Hindlimb muscle (tissue), 1 donor: ENCODE measurements at regions not wholly inside any gene's neighbourhood (a gene's known extent, or its start where the extent isn't known, plus 50 kb on each side); places are given as distances from the start of the nearest gene placed in this dataset.
"Not testable (repeated sequence)": the region's sequence is repeated elsewhere in the genome, so short reads cannot be mapped to it uniquely, and the experiment has no call there.

ENCODE experiments used
- DNase-seq: peaks from one replicate; pipeline ENCODE4 v3.0.0-alpha.2; 2013

DNA sequence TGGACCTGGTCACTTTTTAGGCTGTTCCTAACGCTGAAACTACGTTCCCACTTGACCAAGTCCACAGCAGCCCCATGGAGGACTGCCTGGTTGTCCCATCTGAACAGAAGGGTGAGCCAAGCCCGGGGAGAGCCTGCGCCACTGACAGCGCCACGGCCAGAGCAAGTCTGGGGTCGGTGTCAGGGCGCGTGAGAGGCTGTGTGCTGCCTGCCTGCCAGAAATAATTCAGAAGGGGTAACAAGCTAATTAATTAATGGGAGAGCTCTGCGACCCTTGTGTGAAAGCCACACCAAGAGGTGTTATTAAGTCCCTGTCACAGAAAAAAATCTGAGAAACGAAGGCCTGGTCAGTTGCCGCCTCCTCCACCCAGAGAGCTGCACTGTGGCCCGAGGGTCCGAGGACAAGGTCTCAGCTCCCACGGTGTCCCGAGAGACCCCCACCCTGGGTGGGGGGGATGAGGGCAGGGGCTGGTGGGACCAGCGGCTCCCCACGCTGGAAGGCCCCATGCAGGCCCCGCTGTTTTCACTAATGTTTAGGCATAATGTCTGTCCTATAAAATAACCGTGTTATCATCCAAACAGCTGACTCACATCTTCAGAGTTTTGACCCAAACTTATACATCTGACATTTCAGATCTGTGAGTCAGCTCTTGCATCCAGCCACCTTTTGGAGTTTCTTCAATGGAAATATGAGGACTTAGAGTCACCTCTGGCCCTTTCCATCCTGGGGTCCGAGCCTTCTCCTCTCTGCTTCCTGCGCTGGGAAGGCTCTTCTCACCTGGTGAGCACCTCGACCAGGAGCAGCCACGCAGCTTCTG, 58.5 kb downstream of the DLL1 start:
- no peak for DNase-seq

DNA sequence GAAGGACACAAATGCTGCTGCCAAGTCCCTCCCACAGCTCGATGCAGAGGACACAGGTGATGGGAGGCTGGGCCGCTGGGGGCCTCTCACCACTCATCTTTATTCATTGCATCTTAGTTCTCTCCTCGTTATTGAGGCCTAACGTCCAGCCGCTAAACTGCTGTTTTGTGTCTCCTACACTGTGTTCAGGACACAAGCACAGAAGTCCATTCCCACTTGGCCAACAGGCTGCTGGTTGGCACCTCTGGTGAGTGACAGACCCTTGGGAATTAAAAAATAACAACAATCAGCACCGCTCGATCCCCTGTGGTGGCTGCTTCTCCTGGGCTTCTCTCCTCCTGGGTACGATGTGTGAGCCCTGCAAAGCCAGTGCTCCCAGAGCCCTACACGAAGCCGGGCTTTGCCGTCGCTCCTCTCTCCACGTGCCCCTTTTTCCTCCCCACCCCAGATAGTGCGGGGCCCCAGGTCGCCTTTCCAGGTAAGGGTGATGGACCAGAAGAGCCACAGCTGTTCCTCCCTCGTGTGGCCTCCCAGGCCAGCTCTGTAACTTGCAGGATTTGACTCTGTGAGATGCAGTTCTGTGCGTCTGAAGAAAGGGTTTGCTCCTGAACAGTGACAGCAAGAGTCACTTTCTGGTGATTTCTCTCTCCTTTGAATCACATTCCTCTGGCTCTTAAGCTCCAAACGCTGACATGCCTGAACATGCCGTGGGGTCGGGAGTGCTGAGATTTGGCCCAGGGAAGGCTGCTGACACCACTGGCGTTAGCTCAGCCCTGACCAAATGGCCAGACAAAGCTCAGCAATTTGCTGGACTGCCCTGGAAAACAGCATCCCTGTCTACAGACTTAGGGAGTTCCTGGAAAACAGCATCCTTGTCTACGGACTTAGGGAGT, 59.3 kb downstream of the DLL1 start:
- DNase-seq, result no peak

DNA sequence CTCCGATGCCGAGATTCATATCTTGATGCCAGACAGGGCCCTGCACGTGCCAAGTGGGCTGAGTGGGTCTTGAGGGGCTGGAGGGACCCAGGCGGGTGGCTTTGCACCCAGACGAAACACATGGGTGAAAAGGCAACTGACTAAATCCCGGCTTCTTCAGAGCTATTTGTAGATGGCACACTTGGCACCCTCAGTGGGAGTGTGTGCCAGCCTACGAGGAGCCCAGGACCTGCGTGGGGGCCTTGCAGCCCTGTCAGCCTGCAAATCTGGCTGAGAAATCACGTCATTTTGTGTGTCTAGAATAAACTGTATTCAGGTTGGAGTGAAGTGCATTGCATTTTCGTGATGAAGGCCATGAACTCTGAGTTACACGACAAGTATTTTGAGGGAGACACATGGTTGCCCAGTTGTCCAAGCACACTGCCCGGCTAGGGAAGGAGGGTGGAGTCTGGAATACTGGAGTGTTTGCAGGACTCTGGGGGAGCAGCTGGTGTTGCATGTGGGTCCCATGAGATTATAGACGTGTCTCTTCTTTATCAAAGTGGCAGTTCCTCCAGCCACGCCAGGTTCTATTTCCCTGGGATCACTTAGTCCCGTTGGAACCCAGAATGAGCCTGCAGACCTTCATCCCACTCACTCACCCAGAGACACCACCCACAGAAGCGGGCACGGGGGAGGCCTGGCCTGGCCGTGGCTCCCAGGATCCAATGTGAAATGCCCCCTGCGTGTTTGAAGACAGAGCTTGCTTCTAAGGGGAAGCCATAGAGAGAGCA, 60.2 kb downstream of the DLL1 start:
- no peak for DNase-seq

DNA sequence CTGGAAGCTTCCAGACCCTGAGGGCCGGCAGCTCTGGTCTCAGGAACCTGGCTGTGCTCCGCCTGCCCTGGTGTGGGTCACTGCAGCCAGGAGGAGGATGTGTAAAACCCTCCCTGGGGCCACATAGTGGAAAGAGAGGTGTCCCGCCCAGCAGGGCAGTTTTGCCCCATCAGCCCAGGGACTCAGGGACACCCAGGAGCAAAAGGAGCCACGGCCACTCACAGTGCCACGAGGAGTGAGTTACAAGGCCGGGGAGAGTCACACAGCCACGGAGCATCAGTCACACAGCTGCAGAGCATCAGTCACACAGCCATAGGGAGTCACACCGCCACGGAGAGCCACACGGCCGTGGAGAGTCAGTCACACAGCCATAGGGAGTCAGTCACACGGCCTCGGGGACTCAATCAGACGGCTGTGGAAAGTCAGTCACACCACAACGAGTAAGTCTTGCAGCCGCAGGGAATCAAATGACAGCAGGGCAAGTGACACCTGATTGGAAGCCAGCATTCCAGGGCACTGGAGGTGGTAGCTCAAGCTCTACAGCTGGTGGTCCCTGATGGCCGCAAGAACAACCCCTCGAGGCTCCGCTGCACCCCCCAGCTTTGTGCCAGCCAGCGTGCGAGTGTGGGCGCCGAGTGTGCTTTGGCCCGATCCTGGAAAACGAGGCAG, 60.9 kb downstream of the DLL1 start:
- no peak for DNase-seq

DNA sequence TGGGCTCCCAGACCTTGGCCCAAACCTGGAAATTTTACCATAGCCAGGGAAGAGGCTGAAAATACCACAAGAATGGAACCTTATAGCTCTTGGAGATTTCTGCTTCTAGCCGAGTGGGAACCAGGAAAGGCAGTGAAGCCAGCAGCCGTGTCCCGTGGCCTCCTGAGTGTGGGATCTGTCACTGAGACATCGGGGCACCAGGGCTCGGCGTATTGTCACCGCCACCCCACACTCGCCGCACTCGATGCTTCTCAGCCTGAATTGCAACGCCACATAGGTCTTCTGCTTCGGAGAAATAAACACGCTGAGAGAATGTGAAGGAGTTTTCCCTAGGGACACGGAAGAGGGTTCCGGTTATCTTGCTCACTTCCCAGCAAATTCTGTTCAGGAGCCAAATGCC, 61.5 kb downstream of the DLL1 start:
- DNase-seq, result no peak

DNA sequence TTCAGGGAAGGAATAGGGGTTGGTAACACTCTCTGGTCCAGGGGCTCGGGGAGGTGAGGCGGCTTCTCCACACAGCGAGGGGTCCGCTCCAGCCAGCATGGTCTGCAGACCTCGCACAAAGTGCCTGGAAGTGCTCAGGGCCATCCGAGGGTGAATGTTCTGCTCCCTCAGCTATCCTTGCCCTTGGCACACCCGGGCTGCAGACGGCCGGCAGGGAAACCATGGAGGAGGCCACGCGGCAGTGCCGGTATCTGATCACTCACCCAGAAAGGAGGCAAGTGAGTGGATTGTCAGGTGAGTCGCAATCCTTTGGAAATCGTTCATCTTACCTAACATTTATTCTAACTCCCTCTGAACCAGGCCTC, 62.0 kb downstream of the DLL1 start:
- DNase-seq, result no peak

DNA sequence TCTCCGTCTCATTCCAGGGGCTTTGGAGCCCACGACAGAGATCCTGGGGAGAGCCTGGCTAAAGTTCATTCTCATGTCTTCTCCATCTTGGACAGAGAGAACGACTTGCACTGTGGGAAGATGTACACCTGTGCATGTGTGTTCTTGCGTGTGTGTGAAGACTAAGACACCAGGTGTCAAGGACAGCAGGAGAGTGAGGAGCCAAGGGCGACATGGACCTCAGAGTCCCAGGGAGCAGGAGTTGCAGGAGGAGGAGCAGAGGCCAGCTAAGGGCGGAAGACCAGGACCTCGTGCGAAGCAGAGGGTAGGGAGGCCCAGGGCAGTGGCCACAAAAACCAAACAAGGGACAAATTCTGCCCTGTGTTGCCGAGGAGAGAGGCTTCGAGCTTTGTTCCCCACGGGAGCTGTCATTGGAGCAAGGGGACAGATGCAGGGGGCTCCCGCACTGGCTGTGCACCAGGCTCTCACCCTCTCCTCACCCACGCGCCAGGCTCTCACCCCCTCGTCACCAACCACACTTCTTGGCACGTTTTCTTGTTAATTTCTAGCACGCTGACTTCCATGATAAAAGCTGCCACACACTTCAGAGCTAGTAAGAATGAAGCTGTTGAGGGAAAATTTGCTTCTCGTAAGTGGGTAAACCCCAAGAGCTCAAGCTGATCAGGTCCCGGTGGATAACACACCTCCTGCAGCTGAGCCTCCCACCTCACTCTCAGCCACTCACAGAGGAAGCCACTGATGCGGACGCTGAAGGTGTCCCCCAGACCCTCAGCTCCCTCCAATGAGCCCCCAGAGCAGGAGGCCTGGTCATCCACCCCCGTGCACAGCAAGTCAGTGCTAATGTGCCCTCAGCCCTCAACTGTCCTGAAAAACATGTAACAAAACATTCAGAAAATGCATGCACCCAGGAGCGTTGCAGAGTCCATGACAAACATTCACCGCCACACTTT, 62.6 kb downstream of the DLL1 start:
- DNase-seq, result no peak

DNA sequence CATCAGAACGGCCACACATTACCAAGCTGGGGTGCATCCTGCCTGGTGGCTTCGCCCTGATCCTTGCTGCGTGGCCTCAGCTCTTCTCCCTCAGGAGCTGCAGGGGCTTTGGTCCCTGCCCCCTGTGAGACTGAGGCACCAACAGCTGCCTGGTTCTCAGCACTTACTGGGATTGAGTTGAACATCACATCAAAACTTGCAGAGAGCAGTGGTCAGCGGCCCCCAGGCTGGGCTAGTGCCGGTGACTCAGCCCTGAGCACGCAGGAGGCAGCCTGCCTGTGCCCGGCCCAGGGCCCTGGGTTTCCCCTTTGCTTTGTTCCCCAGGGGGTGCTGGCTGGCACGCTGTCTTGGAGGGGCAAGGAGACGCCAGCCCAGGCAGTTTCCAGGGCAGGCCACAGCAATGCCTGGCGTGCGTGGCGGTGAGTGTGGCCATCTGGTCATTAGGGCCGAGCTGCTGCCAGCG, 63.3 kb downstream of the DLL1 start:
- DNase-seq, result no peak

DNA sequence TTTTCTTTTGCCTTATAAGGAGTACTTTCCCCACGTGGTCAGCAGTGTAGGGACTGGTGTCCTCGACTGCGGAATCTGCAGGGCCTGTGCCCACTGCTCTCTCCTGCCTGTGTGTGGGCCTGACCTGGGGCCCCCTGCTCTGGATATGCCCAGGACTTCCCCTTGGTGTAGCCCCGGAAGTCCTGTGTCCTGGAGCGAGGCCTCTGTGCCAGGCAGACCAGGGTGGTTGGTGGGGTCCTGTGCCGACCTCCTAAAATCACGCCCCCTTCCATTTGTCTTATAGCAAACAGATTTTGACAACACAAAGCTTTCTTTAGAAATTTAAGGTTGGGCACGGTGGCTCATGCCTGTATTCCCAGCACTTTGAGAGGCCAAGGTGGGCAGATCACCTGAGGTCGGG, 64.2 kb downstream of the DLL1 start:
- no peak for DNase-seq

DNA sequence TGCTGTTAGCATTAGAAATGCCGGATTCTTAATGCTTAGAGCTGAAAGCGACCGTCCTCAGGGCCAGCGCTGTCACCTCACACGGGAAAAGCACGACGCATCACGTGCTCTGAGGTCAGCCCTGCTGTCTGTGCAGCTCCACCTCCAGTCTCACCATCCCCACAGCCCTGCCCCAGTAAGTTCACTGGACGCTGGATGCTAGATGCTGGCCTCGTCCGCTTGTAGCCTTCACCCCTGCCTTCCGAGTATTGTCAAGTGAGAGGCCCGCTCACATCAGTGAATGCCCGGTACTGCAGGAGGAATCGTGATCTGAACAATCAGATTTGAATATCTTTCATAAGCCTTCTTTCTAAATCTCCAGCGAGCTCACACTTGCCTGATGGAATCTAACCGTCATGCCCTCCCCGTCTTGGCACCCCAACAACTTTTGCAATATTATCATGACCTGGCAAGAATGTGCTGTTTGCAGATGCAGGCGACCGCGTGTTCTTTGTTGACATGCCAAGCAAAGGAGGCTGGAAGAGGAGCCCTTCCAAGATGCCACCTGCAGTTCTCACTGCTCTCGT, 64.9 kb downstream of the DLL1 start:
- DNase-seq, result no peak

DNA sequence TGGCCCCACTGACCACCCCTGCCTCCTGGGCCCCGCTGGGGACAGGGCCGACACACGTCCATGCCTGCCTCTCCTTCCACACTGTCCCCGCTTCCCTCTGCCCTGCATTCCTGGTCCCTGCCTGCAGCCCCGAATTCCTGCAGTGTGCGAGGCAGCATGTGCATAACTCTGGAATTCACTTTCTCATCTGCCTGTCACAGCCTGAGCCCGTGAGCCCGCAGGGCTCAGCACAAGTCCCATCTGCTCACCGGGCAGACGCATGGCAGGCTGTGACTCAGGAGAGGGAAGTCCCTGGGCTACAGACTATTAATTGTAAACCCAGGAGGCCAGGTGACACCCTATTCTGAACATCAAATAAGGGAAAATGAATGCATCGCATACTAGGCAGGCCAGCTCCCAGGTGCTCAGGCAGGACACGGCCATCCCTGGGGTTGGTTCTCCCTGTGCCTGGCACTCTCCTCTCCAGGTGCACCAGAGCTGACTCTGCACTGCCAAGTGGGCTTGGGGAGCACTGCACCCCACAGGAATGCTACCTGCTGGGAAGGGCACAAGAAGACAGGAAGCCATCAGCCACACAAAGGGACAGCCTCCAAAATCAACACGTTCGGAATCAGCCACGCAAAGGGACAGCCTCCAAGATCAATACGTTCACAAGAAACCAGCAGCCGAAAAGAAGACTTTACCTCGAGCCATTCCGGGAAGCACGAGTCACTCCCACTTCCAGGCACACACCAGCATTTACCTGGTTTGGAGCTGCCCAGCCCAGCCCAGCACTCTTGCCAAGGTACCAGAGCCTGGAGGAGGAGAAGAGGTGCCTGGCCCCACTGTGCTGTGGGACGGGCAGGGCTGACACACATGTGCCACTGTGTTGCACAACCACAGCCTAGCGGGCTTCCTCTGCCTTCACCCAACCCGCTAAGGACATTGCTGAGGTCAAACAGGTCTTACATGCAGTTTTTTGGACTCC, 65.9 kb downstream of the DLL1 start:
- no peak for DNase-seq

DNA sequence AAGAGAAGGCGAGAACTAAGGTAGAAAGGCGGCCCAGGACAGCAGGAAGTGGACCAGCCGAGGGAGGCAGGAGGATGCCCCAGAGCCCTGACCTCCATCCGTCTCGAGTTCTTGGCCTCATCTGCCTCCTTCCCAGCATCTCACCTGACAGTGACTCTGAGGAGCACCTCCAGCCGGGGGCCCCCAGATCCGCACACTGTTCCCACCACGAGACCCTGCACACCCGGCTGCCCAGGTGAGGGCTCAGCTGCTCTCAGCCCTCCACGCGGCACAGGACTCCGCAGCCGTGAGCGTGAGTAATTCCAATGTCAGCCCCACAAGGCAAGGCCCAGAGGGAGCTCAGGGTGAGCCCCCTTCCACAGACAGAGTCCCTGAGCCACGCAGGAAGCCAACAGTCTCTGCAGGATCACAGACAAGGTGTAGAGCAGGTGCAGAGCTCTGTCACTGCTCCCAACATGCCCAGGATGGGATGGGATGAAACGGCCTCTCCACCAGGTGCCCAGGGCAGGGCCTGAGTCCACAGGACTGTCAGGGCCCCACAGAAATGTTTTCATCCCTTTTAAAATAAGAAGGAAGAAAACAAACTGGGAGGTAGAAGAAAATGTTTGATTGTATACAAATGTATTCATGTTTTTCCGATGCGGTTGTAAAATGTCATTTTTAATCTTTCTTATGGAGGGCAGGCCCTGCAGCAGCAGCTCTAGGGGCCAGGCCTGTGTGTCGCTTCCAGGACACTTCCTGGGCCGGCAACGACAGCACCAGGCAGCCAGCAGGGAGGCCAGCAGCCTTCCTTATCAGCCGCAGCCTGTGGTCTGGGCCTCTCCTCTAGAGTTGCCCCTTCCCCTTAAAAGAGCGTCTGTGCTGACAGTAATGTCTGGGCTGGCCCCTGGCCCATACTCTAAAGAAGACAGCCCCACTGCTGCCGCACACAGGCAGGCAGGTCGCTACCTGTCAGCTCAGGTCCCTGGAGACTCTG, 66.9 kb downstream of the DLL1 start:
- DNase-seq, result no peak

DNA sequence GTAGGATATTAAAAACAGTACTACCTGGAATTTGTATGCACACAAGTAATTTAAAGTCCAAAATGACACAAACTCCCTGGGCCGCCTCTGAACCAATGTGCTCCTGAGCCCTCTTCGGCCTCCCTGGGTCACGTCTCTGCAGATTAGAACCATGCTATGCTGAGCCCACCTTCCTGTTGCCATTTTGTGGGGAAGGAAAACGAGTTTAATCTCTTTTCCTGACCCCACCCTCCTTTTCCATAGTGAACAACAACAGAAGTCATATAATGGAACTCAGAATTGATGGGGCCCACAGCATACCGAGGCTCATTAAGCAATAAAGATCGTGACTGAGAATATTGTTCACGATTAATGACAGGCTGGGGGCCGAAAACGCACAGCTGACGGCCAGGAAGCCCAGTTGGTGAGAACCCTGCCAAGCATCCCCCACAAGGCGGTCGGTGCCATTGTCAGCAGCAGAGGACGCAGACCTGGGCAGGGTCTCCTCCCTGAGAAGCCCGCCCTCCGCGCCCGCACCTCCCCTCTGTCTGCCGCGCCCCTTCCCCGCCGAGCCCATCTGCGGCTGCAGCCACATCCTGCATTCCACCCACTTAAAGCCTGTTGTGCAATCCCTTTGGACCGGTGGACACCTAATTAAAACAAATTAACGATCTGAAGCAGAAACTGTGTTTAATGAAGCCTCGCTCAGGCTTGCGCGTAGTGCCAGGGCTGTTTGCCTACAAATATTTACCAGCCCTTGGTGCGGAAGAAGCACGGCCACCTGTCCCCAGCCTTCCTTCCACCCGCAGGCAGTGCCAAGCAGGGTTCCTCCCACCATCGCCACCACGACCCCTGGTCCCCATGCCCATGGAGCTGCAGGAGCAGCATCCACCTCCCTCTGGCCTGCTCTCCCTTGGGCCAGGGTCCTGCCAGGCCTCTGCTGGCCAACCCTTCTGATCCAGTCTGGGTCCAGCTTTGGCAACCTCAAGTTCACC, 68.1 kb downstream of the DLL1 start:
- DNase-seq, result no peak

DNA sequence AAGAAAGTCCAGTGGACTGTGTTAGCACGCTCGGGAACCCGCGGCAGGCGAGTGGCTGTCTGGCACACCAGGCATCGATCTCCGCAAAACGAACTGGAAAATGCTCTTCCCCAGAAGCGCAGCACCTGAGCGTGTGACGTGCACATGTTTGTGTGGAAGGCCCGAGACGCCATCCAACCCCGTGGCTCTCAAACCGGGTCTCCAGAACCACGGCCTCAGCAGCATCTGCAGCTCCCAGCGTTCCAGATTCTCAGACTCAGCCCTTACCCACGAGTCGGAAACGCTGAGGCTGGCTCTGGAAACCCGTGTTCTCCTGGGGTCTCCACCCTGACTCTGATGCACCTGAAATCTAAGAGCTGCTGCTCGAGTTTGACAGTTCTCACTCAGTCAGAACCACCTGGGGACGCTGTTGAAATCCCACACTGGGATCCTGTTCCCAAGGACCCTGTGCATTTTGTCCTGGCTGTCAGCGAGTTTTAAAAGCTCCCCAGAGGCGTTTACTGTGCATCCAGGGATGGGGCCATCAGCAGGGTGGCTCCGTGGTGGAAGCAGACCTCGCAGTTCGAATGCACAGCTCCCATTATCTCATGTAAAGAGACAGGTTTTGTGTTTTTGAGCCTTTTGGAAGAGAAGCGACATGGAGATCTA, 69.0 kb downstream of the DLL1 start:
- no peak for DNase-seq

DNA sequence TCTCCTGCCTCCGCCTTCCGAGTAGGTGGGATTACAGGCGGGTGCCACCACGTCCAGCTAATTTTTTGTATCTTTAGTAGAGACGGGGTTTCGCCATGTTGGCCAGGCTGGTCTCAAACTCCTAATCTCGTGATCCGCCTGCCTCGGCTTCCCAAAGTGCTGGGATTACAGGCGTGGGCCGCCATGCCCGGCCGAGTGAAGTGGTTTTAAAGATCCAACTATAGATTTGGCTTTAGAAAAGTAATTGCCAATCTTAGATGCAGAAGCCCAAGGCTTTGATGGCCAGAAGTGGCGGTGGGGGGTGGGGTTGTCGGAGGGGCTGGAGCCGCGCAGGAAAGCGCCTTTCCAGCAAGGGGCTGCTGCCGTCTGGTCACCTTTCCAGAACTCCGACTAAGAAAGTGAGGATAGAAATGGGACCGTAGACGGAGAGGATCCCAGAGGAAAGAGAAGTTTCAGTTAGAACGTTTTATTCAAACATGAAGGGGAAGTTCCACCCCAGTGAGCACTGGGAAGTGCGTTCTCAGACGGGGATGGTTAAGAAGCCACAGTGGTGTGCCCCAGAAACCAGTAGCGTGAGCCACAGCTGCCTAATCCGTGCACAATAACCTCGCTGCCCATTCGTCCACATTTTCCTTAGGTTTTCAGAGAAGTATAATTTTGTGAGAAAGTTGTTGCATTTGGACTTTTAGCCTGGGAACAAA, 69.7 kb downstream of the DLL1 start:
- no peak for DNase-seq

DNA sequence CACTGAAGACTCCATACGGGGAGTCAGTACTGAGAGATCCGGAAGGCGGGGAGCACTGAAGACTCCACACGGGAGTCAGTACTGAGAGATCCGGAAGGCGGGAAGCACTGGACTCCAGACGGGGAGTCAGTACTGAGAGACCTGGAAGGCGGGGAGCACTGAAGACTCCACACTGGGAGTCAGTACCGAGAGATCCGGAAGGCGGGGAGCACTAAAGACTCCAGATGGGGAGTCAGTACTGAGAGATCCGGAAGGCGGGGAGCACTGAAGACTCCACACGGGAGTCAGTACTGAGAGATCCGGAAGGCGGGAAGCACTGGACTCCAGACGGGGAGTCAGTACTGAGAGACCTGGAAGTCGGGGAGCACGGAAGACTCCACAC, 77.2 kb downstream of the DLL1 start:
- not testable (repeated sequence) for DNase-seq
